GM18511 (cell line): ENCODE measurements at regions not wholly inside any gene's neighbourhood (a gene's known extent, or its start where the extent isn't known, plus 50 kb on each side); places are given as distances from the start of the nearest gene placed in this dataset.
"Not testable (repeated sequence)": the region's sequence is repeated elsewhere in the genome, so short reads cannot be mapped to it uniquely, and the experiment has no call there.

Source experiments
- ATAC-seq: cut with Tn5 transposase; IDR thresholded peaks from one replicate; pipeline ENCODE4 v1.9.1; 2021; ENCODE audit warnings: mild to moderate bottlenecking, moderate library complexity; ENCODE audit not compliant: unreplicated experiment

- not testable (repeated sequence) for ATAC-seq
Observed at GRCh38 chr20:53654521-53654920, 60.9 kb upstream of the ZNF217 start.

GRCh38 chr20:53652859-53653517, 59.3 kb upstream of the ZNF217 start:
- ATAC-seq: no peak

- peak; percentile 85 for ATAC-seq
Observed at GRCh38 chr20:53652090-53652858, 58.6 kb upstream of the ZNF217 start.

- not testable (repeated sequence) for ATAC-seq
Observed at GRCh38 chr20:53649493-53649892, 55.9 kb upstream of the ZNF217 start.

GRCh38 chr20:53647286-53647821, 53.7 kb upstream of the ZNF217 start:
- ATAC-seq: no peak

- no peak for ATAC-seq
Observed at GRCh38 chr20:53646550-53646949, 52.9 kb upstream of the ZNF217 start.

- ATAC-seq: no peak
Observed at GRCh38 chr20:53645582-53645897, 51.9 kb upstream of the ZNF217 start.

GRCh38 chr20:53644108-53644507, 50.5 kb upstream of the ZNF217 start:
- not testable (repeated sequence) for ATAC-seq
